BE2C (cell line): ENCODE measurements at regions not wholly inside any gene's neighbourhood (a gene's known extent, or its start where the extent isn't known, plus 50 kb on each side); places are given as distances from the start of the nearest gene placed in this dataset.
"Not testable (repeated sequence)": the region's sequence is repeated elsewhere in the genome, so short reads cannot be mapped to it uniquely, and the experiment has no call there.

ENCODE experiments used
- DNase-seq: peaks from one replicate; pipeline ENCODE4 v3.0.0-alpha.2; 2020
- H3K27me3 ChIP-seq: fragments of 250-450 bp; sonication (Bioruptor Pico); 2 replicates; pipeline ENCODE4 v1.5.1; 2020; ENCODE audit warnings: mild to moderate bottlenecking
- H3K36me3 ChIP-seq: fragments of 250-450 bp; sonication (Bioruptor Pico); 2 replicates; pipeline ENCODE4 v1.5.1; 2020; ENCODE audit warnings: mild to moderate bottlenecking
- H3K4me1 ChIP-seq: fragments of 250-450 bp; sonication (Bioruptor Pico); 2 replicates; pipeline ENCODE4 v1.5.1; 2020
- H3K4me3 ChIP-seq: 2 replicates; pipeline ENCODE4 v1.5.1; 2011; ENCODE audit warnings: low read depth, low read length
- H3K9me3 ChIP-seq: fragments of 250-450 bp; sonication (Bioruptor Pico); 2 replicates; pipeline ENCODE4 v1.5.1; 2020
- CTCF ChIP-seq: IDR thresholded peaks from 2 replicates; pipeline ENCODE4 v1.5.1; 2012; ENCODE audit warnings: mild to moderate bottlenecking, low read depth, low read length

- no peak for TF ChIP-seq CTCF
- H3K36me3 ChIP-seq: no peaks in the 10 kb centered on the region
- peaks cover 9% of the 10 kb centered on the region for H3K4me1 ChIP-seq
- DNase-seq: no peak
- no peaks in the 10 kb centered on the region for H3K27me3 ChIP-seq
- no peak overlapping the region for H3K4me3 ChIP-seq
- H3K9me3 ChIP-seq: no peaks in the 10 kb centered on the region
Observed at GRCh38 chr10:71099731-71100361, 112.5 kb upstream of the UNC5B start.

GRCh38 chr10:71103961-71104360, 108.4 kb upstream of the UNC5B start:
- no peaks in the 10 kb centered on the region for H3K27me3 ChIP-seq
- no peak for DNase-seq
- H3K4me1 ChIP-seq: peaks cover 9% of the 10 kb centered on the region
- H3K4me3 ChIP-seq: no peak overlapping the region; the same call in 1 of the 2 replicates
- H3K36me3 ChIP-seq: no peaks in the 10 kb centered on the region
- no peaks in the 10 kb centered on the region for H3K9me3 ChIP-seq
- TF ChIP-seq CTCF: no peak

GRCh38 chr10:71106151-71106550, 106.2 kb upstream of the UNC5B start:
- not testable (repeated sequence) for H3K36me3 ChIP-seq, H3K4me1 ChIP-seq, H3K27me3 ChIP-seq, H3K9me3 ChIP-seq, DNase-seq, H3K4me3 ChIP-seq

GRCh38 chr10:71107117-71107516, 105.3 kb upstream of the UNC5B start:
- H3K4me3 ChIP-seq, H3K9me3 ChIP-seq, DNase-seq, H3K27me3 ChIP-seq, H3K4me1 ChIP-seq, H3K36me3 ChIP-seq: not testable (repeated sequence)

GRCh38 chr10:71108042-71108441, 104.3 kb upstream of the UNC5B start:
- H3K4me1 ChIP-seq, H3K36me3 ChIP-seq, H3K4me3 ChIP-seq, DNase-seq, H3K27me3 ChIP-seq, H3K9me3 ChIP-seq: not testable (repeated sequence)

- H3K27me3 ChIP-seq: no peaks in the 10 kb centered on the region
- H3K36me3 ChIP-seq: no peaks in the 10 kb centered on the region
- no peak for TF ChIP-seq CTCF
- H3K9me3 ChIP-seq: no peaks in the 10 kb centered on the region
- no peak overlapping the region for H3K4me3 ChIP-seq
- DNase-seq: no peak
- H3K4me1 ChIP-seq: no peaks in the 10 kb centered on the region
Observed at GRCh38 chr10:71112138-71112785, 100.1 kb upstream of the UNC5B start.

- no peak for DNase-seq
- Histone ChIP-seq H3K9me3 (no peaks in the 10 kb centered on the region), H3K27me3 (no peaks in the 10 kb centered on the region), H3K36me3 (no peaks in the 10 kb centered on the region), H3K4me3 (no peak overlapping the region), H3K4me1 (no peaks in the 10 kb centered on the region)
- no peak for TF ChIP-seq CTCF
Observed at GRCh38 chr10:71116426-71116825, 95.9 kb upstream of the UNC5B start.

GRCh38 chr10:71117589-71117988, 94.8 kb upstream of the UNC5B start:
- not testable (repeated sequence) for H3K4me3 ChIP-seq, H3K27me3 ChIP-seq, H3K9me3 ChIP-seq

More at GRCh38 chr10:71117589-71117988, 94.8 kb upstream of the UNC5B start:
- not testable (repeated sequence) for H3K36me3 ChIP-seq, H3K4me1 ChIP-seq, DNase-seq
